Embryonic facial prominence (tissue), 1 donor: ENCODE measurements at regions not wholly inside any gene's neighbourhood (a gene's known extent, or its start where the extent isn't known, plus 50 kb on each side); places are given as distances from the start of the nearest gene placed in this dataset.
"Not testable (repeated sequence)": the region's sequence is repeated elsewhere in the genome, so short reads cannot be mapped to it uniquely, and the experiment has no call there.

Experiments
- DNase-seq: peaks from one replicate; pipeline ENCODE4 v3.0.0-alpha.2; 2016; ENCODE audit errors: extremely low spot score

- DNase-seq, result no peak
Measured at GRCh38 chr11:23471878-23472277, 611.6 kb upstream of the CCDC179 start.

DNA sequence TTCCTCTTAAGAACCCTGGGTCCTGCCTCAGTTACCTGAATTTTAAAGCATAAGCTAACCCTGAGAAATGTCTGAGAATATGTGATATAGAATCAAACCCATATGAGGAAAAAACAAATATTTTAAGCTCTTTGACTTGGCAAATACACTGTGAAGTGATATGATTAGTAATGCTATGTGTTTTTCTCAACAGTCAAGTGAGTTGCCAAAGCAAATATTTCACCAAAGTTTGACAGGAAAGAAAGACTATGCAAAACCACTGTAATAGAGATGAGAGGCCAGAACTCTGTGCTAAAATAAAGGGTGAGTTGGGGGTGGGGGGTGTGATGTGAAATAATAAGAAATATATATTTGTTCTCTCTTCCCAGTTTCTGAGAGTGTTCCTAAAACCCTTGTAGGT, 613.5 kb upstream of the CCDC179 start:
- no peak for DNase-seq

- no peak for DNase-seq
Measured at GRCh38 chr11:23480736-23481135, 620.5 kb upstream of the CCDC179 start.

DNA sequence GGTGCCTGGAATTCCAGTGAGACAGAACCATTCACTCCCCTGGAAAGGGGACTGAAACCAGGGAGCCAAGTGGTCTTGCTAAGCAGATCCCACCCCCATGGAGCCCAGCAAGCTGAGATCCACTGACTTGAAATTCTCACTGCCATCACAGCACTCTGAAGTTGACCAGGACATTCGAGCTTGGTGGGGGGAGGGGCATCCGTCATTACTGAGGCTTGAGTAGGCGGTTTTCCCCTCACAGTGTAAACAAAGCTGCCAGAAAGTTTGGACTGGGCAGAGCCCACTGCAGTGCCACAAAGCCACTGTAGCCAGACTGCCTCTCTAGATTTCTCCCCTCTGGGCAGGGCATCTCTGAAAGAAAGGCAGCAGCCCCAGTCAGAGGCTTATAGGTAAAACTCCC, 623.9 kb upstream of the CCDC179 start:
- DNase-seq, result not testable (repeated sequence)

DNA sequence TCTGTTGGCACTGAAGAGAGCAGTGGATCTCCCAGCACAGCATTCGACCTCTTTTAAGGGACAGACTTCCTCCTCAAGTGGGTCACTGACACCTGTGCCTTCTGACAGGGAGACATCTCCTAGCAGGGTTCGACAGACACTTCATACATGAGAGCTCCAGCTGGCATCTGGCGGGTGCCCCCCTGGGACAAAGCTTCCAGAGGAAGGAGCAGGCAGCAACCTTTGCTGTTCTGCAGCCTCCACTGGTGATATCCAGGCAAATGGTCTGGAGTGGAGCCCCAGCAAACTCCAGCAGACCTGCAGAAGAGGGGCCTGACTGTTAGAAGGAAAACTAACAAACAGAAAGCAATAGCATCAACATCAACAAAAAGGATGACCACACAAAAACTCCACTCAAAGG, 624.3 kb upstream of the CCDC179 start:
- not testable (repeated sequence) for DNase-seq

DNA sequence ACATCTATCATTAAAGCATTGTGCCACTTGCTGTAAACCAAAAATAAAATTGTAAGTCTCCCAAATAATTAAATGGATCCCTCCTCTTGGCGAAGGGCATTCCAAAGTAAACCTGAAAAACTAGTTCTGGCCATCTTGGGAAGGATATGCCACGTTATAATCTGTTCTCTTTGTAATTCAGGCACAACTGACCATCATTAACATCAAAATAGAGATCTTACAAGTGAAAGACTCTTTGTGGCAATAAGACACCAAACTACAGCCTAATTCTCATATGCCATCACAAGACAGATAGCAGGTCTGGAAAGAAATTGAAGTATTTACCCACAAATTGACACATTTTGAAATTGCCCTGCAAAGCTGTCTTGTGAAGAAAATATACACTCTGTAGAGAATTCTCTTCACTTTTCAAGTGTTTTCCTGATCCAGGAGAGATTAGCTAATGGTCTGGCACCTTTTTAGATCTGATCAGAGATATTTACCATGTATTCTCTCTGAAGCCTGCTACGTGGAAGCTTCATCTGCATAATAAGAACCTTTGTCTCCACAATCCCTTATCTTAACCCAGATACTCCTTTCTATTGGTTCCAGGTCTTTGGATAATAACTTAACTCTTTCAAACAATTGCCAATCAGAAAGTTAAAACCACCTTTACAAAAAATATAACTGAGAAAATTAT, 630.4 kb upstream of the CCDC179 start:
- DNase-seq, result no peak

GRCh38 chr11:23494981-23495380, 634.7 kb upstream of the CCDC179 start:
- DNase-seq, result no peak

- no peak for DNase-seq
Measured at GRCh38 chr11:23496340-23496739, 636.1 kb upstream of the CCDC179 start.

DNA sequence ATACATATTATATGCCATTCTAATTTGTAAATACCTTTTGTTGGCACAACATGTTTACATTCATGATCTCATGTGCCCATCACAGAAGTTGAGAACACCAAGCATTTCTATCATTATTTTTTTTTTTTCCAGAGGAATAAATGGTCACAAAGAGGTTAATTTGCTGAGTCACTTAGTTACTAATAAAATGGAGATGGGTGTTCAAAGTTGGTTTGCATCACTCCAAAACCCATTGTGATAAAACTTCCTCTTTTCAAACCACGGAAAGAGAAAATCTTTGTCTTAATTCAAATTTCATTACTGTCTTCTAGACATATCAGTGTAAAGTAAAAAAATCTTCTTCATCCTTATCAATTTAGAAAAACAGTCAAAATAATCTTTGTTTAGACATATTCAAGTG, 636.8 kb upstream of the CCDC179 start:
- DNase-seq, result no peak

- no peak for DNase-seq
Measured at GRCh38 chr11:23502389-23502788, 642.1 kb upstream of the CCDC179 start.

- DNase-seq, result no peak
Measured at GRCh38 chr11:23502826-23503225, 642.6 kb upstream of the CCDC179 start.

- no peak for DNase-seq
Measured at GRCh38 chr11:23509023-23509422, 648.7 kb upstream of the CCDC179 start.

GRCh38 chr11:23509821-23510220, 649.5 kb upstream of the CCDC179 start:
- no peak for DNase-seq

DNA sequence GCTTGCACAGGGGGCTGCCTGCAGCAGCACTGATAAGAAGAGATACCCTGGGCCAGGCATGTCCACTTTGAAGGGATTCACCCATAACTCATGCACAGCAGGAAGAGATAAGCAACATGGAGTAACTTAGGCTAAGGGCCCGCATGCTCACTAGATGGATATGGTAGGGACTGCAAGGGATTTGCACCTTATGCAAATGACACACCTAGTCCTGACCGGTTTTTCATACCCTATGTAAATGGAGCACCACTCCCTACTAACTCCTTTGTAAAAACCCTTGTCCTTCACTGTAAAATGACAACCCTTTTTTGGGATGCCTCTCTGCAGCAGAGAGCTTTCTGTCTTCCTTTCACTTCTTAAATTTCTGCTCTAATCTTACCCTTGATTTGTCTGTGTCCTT, 658.9 kb upstream of the CCDC179 start:
- DNase-seq, result no peak

DNA sequence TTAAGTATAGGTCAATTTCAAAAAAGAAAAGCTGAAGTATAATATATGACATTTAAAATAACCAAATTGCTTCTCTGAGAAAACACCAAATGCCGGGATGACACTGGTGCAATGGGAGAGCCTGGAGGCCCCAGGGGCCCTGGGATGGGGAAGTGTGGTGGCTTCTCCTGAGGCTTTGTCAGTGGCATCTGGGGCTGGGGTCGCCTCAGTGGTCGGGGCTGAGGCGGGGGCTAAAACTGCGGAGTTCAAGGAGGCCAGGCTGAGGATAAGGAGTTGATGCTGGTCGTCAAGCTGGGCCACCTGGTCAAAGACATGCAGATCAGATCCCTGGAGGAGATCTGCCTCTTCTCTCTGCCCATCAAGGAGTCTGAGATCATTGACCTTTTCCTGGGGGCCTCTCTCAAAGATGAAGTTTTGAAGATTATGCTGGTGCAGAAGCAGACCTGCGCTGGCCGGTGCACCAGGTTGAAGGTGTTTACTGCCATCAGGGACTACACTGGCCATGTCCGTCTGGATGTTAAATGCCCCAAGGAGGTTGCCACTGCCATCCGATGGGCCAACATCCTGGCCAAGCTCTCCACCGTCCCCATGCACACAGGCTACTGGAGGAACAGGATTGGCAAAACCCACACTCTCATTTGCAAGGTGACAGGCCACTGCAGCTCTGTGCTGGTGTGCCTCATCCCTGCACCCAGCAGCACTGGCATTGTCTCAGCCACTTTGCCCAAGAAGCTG, 660.1 kb upstream of the CCDC179 start:
- DNase-seq, result no peak

GRCh38 chr11:23536907-23537306, 676.6 kb upstream of the CCDC179 start:
- DNase-seq, result no peak

DNA sequence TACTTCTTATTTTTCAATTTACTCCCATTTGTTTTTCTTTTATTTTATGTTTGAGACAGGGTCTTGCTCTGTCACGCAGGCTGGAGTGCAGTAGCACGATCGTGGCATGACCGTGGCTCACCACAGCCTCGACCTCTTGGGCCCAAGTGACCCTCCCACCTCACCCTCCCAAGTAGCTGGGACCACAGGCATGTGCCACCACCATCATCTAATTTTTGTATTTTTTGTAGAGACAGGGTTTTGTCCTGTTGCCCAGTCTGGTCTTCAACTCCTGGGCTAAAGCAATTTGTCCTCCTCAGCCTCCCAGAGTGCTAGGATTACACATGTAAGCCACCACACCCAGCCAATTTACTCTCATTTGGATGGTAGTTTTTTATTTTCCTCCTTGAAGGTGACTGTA, 679.3 kb upstream of the CCDC179 start:
- DNase-seq, result no peak

- DNase-seq, result no peak
Measured at GRCh38 chr11:23540101-23540561, 679.9 kb upstream of the CCDC179 start.

GRCh38 chr11:23542189-23542588, 681.9 kb upstream of the CCDC179 start:
- DNase-seq, result no peak

DNA sequence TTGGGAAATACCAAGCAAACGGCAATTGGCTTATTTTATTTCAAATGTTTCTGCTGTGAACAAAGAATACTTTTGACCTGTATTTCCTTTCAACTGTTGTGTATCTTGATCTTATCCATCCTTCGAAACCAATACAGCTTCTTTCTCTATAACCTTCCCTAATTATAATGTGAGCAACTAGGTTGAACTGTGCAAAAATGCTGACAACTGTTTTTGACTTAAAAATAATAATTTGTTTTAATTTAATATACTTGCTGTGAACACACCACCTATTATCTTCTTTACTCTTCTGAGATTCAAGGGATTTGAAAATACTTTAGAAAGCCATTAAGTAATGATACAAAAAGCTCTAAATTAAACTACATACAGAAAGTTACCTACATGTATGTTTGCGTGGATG, 682.5 kb upstream of the CCDC179 start:
- DNase-seq, result no peak

GRCh38 chr11:23543651-23544222, 683.5 kb upstream of the CCDC179 start:
- no peak for DNase-seq

- no peak for DNase-seq
Measured at GRCh38 chr11:23551706-23552105, 691.4 kb upstream of the CCDC179 start.

GRCh38 chr11:23554002-23554401, 693.7 kb upstream of the CCDC179 start:
- DNase-seq, result no peak
